PC-3 (cell line): ENCODE measurements at regions not wholly inside any gene's neighbourhood (a gene's known extent, or its start where the extent isn't known, plus 50 kb on each side); places are given as distances from the start of the nearest gene placed in this dataset.

Experiments
- ATAC-seq: fragments of 200-7000 bp; cut with Tn5 transposase; 2 replicates; pipeline ENCODE4 v1.9.1; 2020; ENCODE audit warnings: mild to moderate bottlenecking, moderate library complexity
- BruUV-seq: library from RNA; stranded (reverse); fragments of 400-500 nt; replicated peaks from 2 replicates; lab custom pipeline; 2021; lab: Mats Ljungman, UMichigan
- CTCF ChIA-PET: fragments of 300-600 bp; sonication (Branson Sonifier 250); formaldehyde crosslinking; loops from one replicate; lab custom pipeline; 2022; ENCODE audit warnings: antibody characterized with exemption; lab: Charles Lee
- POLR2A ChIA-PET: fragments of 300-600 bp; sonication (Branson Sonifier 250); formaldehyde crosslinking; loops from one replicate; lab custom pipeline; 2022; ENCODE audit warnings: antibody characterized with exemption; ENCODE audit not compliant: unreplicated experiment; lab: Charles Lee
- DNase-seq: peaks from one replicate; pipeline ENCODE4 v3.0.0-alpha.2; 2015
- H2AFZ ChIP-seq: fragments of 300-600 bp; sonication (generic); 2 replicates; pipeline ENCODE4 v1.6.0; 2016; ENCODE audit warnings: antibody characterized with exemption, low read length
- H3F3A ChIP-seq: fragments of 300-600 bp; sonication (generic); one replicate; pipeline ENCODE4 v1.6.0; 2017; ENCODE audit warnings: antibody characterized with exemption, low read length, control low read depth, mild to moderate bottlenecking; ENCODE audit not compliant: unreplicated experiment
- H3K27ac ChIP-seq: fragments of 300-600 bp; sonication (generic); 2 replicates; pipeline ENCODE4 v1.5.1; 2016; ENCODE audit warnings: mild to moderate bottlenecking, low read length
- H3K27me3 ChIP-seq: fragments of 300-600 bp; sonication (generic); 2 replicates; pipeline ENCODE4 v1.6.1; 2016; ENCODE audit warnings: low read length, mixed read lengths
- H3K36me3 ChIP-seq: fragments of 300-600 bp; sonication (generic); 2 replicates; pipeline ENCODE4 v1.6.1; 2016; ENCODE audit warnings: low read depth, mixed run types, low read length, mixed read lengths
- H3K4me1 ChIP-seq: fragments of 300-600 bp; sonication (generic); 2 replicates; pipeline ENCODE4 v1.5.1; 2016; ENCODE audit warnings: low read length; ENCODE audit not compliant: insufficient read depth
- H3K4me2 ChIP-seq: fragments of 300-600 bp; sonication (generic); 2 replicates; pipeline ENCODE4 v1.6.0; 2016; ENCODE audit warnings: low read length
- H3K4me3 ChIP-seq: fragments of 300-600 bp; sonication (generic); 2 replicates; pipeline ENCODE4 v1.5.1; 2016; ENCODE audit warnings: mild to moderate bottlenecking, low read length, mixed read lengths
- H3K79me2 ChIP-seq: fragments of 300-600 bp; sonication (generic); 2 replicates; pipeline ENCODE4 v1.6.1; 2017; ENCODE audit warnings: low read length, mixed read lengths
- H3K9ac ChIP-seq: fragments of 300-600 bp; sonication (generic); 2 replicates; pipeline ENCODE4 v1.6.0; 2016; ENCODE audit warnings: mild to moderate bottlenecking, low read length
- H3K9me2 ChIP-seq: fragments of 300-600 bp; sonication (generic); replicated peaks from 2 replicates; pipeline ENCODE4 v1.6.1; 2016; ENCODE audit warnings: mixed run types, low read length, mixed read lengths
- H3K9me3 ChIP-seq: fragments of 300-600 bp; sonication (generic); 2 replicates; pipeline ENCODE4 v1.6.1; 2016; ENCODE audit warnings: low read length, mixed read lengths
- H4K20me1 ChIP-seq: fragments of 300-600 bp; sonication (generic); 2 replicates; pipeline ENCODE4 v1.6.1; 2016; ENCODE audit warnings: low read length, mixed read lengths
- EZH2 ChIP-seq: fragments of 300-600 bp; sonication (generic); IDR thresholded peaks from one replicate; pipeline ENCODE4 v1.6.1; 2017; ENCODE audit warnings: antibody characterized with exemption, mild to moderate bottlenecking, low read length; ENCODE audit not compliant: unreplicated experiment
- EZH2phosphoT487 ChIP-seq: fragments of 300-600 bp; sonication (generic); IDR thresholded peaks from 2 replicates; pipeline ENCODE4 v1.6.1; 2018; ENCODE audit warnings: mild to moderate bottlenecking, antibody characterized with exemption, low read length, borderline replicate concordance
- intact Hi-C: fragments of 100-400 bp; cut with micrococcal nuclease; formaldehyde crosslinking; loops from 2 replicates; pipeline ENCODE4 v1.9.0; 2023
- TF ChIP-seq, protein P1 (sequence below): fragments of 300-600 bp; sonication (generic); conservative IDR thresholded peaks from 2 replicates; pipeline ENCODE4 v1.5.1; 2017; ENCODE audit warnings: antibody characterized with exemption, low read depth, mild to moderate bottlenecking, low read length

DNA sequence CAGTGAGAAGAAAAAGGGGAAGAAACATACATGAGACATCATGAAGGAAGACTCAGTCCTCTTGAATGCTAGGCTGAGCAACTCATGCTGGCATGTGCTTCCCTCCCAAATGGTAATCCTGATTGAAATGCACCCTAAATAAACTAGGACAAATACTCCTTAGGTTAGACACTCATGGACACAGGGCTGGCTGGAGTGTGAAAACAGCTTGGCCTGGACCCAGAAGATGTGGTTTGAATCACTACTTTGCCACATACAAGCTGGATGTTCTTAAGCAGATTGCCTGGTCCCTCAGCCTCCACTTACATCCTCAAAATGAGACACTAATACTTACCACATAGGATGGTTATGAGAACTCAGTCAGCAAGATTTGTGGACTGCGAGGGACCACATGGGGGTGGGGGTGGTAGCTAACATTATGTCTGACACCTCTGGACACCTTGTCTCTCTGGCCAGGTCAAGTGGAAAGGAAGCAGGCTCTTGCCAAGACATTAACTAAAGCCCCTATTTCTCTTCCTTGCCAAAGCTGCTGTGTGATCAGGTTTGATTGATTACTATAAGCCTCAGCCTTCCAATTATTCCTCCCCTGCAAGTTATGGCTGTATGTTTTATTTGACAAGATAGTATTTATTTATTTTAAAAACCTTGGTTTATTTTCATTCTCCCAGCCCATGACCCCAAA, 138.9 kb upstream of the SLC7A14 start:
- Histone ChIP-seq H3K79me2 (no peaks in the 10 kb centered on the region; the same call in 1 of the 2 replicates), H4K20me1 (no peaks in the 10 kb centered on the region), H3K4me3 (no peak overlapping the region), H3K4me2 (no peak overlapping the region), H3K9me3 (no peaks in the 10 kb centered on the region), H3K27ac (no peak overlapping the region), H2AFZ (no peak overlapping the region), H3K9me2 (no peaks in the 10 kb centered on the region), H3K36me3 (no peaks in the 10 kb centered on the region), H3K4me1 (peaks cover 28% of the 10 kb centered on the region), H3F3A (no peaks in the 10 kb centered on the region), H3K27me3 (no peaks in the 10 kb centered on the region), H3K9ac (no peak overlapping the region)
- DNase-seq (no peak), ATAC-seq (no peak)
- CTCF ChIA-PET: no interaction called here
- no TSS peak for BruUV-seq
- intact Hi-C loops: no loop called here
- POLR2A ChIA-PET: interaction anchor here (0.6 kb wide), 1 partner anchor 41 kb away, joined by 4 read pairs; no protein-coding TSS in a partner anchor
- TF ChIP-seq EZH2phosphoT487 (no peak), EZH2 (no peak)
- TF ChIP-seq, protein P1, sequence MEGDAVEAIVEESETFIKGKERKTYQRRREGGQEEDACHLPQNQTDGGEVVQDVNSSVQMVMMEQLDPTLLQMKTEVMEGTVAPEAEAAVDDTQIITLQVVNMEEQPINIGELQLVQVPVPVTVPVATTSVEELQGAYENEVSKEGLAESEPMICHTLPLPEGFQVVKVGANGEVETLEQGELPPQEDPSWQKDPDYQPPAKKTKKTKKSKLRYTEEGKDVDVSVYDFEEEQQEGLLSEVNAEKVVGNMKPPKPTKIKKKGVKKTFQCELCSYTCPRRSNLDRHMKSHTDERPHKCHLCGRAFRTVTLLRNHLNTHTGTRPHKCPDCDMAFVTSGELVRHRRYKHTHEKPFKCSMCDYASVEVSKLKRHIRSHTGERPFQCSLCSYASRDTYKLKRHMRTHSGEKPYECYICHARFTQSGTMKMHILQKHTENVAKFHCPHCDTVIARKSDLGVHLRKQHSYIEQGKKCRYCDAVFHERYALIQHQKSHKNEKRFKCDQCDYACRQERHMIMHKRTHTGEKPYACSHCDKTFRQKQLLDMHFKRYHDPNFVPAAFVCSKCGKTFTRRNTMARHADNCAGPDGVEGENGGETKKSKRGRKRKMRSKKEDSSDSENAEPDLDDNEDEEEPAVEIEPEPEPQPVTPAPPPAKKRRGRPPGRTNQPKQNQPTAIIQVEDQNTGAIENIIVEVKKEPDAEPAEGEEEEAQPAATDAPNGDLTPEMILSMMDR: no peak

DNA sequence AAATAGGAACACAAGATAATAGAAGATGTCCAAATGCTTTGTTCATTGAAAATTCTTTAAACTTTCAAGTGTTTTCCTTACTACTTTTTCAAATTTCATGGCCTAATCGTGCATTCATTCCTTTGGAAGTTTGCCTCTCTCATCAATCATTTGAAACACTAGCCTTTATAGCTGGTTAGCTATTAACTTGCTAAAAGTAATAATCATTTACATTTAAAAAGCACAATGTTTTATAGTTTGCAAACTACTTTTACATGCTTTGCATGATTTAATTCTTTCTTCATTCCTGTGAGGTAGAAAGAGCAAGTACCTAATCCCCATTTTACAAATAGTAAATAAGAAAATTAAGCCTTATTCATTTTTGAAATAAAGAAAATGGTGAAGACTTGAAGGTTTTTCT, 137.4 kb upstream of the SLC7A14 start:
- no peak for DNase-seq
- TF ChIP-seq EZH2 (no peak), EZH2phosphoT487 (no peak)
- TF ChIP-seq, protein P1: no peak
- Histone ChIP-seq H3K4me2 (no peak overlapping the region), H3K4me3 (no peak overlapping the region), H3K4me1 (peaks cover 24% of the 10 kb centered on the region), H4K20me1 (no peaks in the 10 kb centered on the region), H3K79me2 (no peaks in the 10 kb centered on the region; the same call in 1 of the 2 replicates), H3K9ac (no peak overlapping the region), H3K9me3 (no peaks in the 10 kb centered on the region), H3K9me2 (no peaks in the 10 kb centered on the region), H3F3A (no peaks in the 10 kb centered on the region), H3K36me3 (no peaks in the 10 kb centered on the region), H3K27ac (no peak overlapping the region), H3K27me3 (no peaks in the 10 kb centered on the region), H2AFZ (no peak overlapping the region)
- no TSS peak for BruUV-seq
- ATAC-seq: no peak
- ChIA-PET CTCF (no interaction called here), POLR2A (no interaction called here)
- intact Hi-C loops: no loop called here

DNA sequence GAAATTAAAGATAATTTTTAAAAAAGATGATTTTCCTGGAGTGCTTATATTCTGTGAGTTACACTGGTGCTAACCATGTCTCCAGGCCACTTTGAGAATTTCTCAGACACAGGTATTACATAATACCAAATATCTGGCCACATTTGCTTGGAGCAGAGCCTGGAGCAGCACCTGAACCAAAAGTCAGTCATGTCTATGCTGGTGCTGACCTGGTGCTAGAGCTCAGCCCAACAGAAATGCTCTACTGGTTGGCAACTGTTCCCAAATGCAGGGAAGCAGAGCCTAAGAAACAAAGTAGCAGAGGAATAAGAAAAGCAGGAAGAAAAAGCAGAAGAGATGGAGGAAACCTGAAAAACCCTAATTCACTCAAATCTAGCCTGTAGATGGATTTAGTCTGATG, 135.7 kb upstream of the SLC7A14 start:
- no TSS peak for BruUV-seq
- Histone ChIP-seq H3K4me1 (peaks cover 7% of the 10 kb centered on the region), H3K4me2 (no peak overlapping the region), H3K36me3 (no peaks in the 10 kb centered on the region), H3K9ac (no peak overlapping the region), H3K4me3 (no peak overlapping the region), H3K9me2 (no peaks in the 10 kb centered on the region), H3K27ac (no peak overlapping the region), H2AFZ (no peak overlapping the region), H3K79me2 (no peaks in the 10 kb centered on the region), H4K20me1 (no peaks in the 10 kb centered on the region), H3F3A (no peaks in the 10 kb centered on the region), H3K9me3 (no peaks in the 10 kb centered on the region), H3K27me3 (no peaks in the 10 kb centered on the region)
- TF ChIP-seq, protein P1: no peak
- TF ChIP-seq EZH2phosphoT487 (no peak), EZH2 (no peak)
- POLR2A ChIA-PET: interaction anchor here (0.5 kb wide), 1 partner anchor 53 kb away, joined by 5 read pairs; no protein-coding TSS in a partner anchor
- intact Hi-C loops: no loop called here
- no peak for ATAC-seq
- DNase-seq: no peak
- CTCF ChIA-PET: no interaction called here
